Karpas-422 (cell line): ENCODE measurements at regions not wholly inside any gene's neighbourhood (a gene's known extent, or its start where the extent isn't known, plus 50 kb on each side); places are given as distances from the start of the nearest gene placed in this dataset.

Experiments
- DNase-seq: peaks from one replicate; pipeline ENCODE4 v3.0.0-alpha.2; 2015
- H2AFZ ChIP-seq: fragments of 200-600 bp; sonication (generic); 2 replicates; pipeline ENCODE4 v1.6.1; 2014; ENCODE audit warnings: antibody characterized with exemption, low read length, mixed read lengths
- H3K27ac ChIP-seq: fragments of 200-600 bp; sonication (generic); 2 replicates; pipeline ENCODE4 v1.5.1; 2014; ENCODE audit warnings: mild to moderate bottlenecking, low read length, moderate library complexity
- H3K27me3 ChIP-seq: fragments of 200-600 bp; sonication (generic); 2 replicates; pipeline ENCODE4 v1.6.1; 2014; ENCODE audit warnings: low read length, mixed read lengths
- H3K36me3 ChIP-seq: fragments of 200-600 bp; sonication (generic); 2 replicates; pipeline ENCODE4 v1.6.1; 2014; ENCODE audit warnings: low read length, mixed read lengths; ENCODE audit not compliant: insufficient read depth
- H3K4me1 ChIP-seq: fragments of 200-600 bp; sonication (generic); 2 replicates; pipeline ENCODE4 v1.6.1; 2014; ENCODE audit warnings: mild to moderate bottlenecking, low read length, mixed read lengths
- H3K4me2 ChIP-seq: fragments of 200-600 bp; sonication (generic); 2 replicates; pipeline ENCODE4 v1.6.1; 2014; ENCODE audit warnings: low read length, low read depth, mild to moderate bottlenecking; ENCODE audit not compliant: poor library complexity, severe bottlenecking
- H3K4me3 ChIP-seq: fragments of 200-600 bp; sonication (generic); 2 replicates; pipeline ENCODE4 v1.5.1; 2014; ENCODE audit warnings: mild to moderate bottlenecking, antibody characterized with exemption, low read length, mixed read lengths
- H3K79me2 ChIP-seq: fragments of 200-600 bp; sonication (generic); 2 replicates; pipeline ENCODE4 v1.6.1; 2014; ENCODE audit warnings: mild to moderate bottlenecking, low read length, mixed read lengths
- H3K9ac ChIP-seq: fragments of 200-600 bp; sonication (generic); 2 replicates; pipeline ENCODE4 v1.6.0; 2014; ENCODE audit warnings: low read length
- H3K9me2 ChIP-seq: fragments of 200-600 bp; sonication (generic), shearing (Covaris generic); replicated peaks from 2 replicates; pipeline ENCODE4 v1.6.0; 2014; ENCODE audit warnings: mild to moderate bottlenecking, low read length, moderate library complexity; ENCODE audit not compliant: insufficient read depth
- H3K9me3 ChIP-seq: fragments of 300-700, 200-600 bp; sonication (generic); 2 replicates; pipeline ENCODE4 v1.6.1; 2014; ENCODE audit warnings: low read length, mixed read lengths
- H4K20me1 ChIP-seq: fragments of 200-600 bp; sonication (generic); 2 replicates; pipeline ENCODE4 v1.6.1; 2014; ENCODE audit warnings: mild to moderate bottlenecking, antibody characterized with exemption, low read length, low read depth; ENCODE audit not compliant: insufficient read depth

GRCh38 chrX:36436361-36436760 is 516.8 kb downstream of the CFAP47 start:
- no peak overlapping the region for H3K4me3 ChIP-seq
- no peaks in the 10 kb centered on the region for H3K4me1 ChIP-seq
- no peaks in the 10 kb centered on the region for H4K20me1 ChIP-seq
- no peak overlapping the region for H3K9ac ChIP-seq
- DNase-seq = no peak
- H3K4me2 ChIP-seq = no peak overlapping the region
- no peaks in the 10 kb centered on the region; the same call in 1 of the 2 replicates for H3K9me3 ChIP-seq
- H3K79me2 ChIP-seq = no peaks in the 10 kb centered on the region
- no peaks in the 10 kb centered on the region for H3K36me3 ChIP-seq
- H3K9me2 ChIP-seq = no peaks in the 10 kb centered on the region
- no peaks in the 10 kb centered on the region for H3K27me3 ChIP-seq
- no peak overlapping the region for H2AFZ ChIP-seq
- no peak overlapping the region for H3K27ac ChIP-seq

GRCh38 chrX:36443007-36443406 is 523.5 kb downstream of the CFAP47 start:
- no peaks in the 10 kb centered on the region for H3K9me2 ChIP-seq

GRCh38 chrX:36445566-36445965 is 526.0 kb downstream of the CFAP47 start:
- Histone ChIP-seq H4K20me1 (no peaks in the 10 kb centered on the region), H3K27me3 (no peaks in the 10 kb centered on the region)

More at GRCh38 chrX:36443007-36443406, 523.5 kb downstream of the CFAP47 start:
- DNase-seq = no peak
- H3K4me1 ChIP-seq = no peaks in the 10 kb centered on the region
- no peak overlapping the region for H3K27ac ChIP-seq
- no peaks in the 10 kb centered on the region for H3K79me2 ChIP-seq
- H3K9ac ChIP-seq = no peak overlapping the region
- H4K20me1 ChIP-seq = no peaks in the 10 kb centered on the region
- H3K27me3 ChIP-seq = no peaks in the 10 kb centered on the region
- no peak overlapping the region for H3K4me3 ChIP-seq
- H3K9me3 ChIP-seq = no peaks in the 10 kb centered on the region; the same call in 1 of the 2 replicates
- no peak overlapping the region for H2AFZ ChIP-seq
- no peak overlapping the region for H3K4me2 ChIP-seq
- no peaks in the 10 kb centered on the region for H3K36me3 ChIP-seq

GRCh38 chrX:36462142-36462541 is 542.6 kb downstream of the CFAP47 start:
- Histone ChIP-seq H2AFZ (no peak overlapping the region), H3K9me2 (no peaks in the 10 kb centered on the region), H3K27me3 (no peaks in the 10 kb centered on the region), H3K9me3 (peaks cover 5% of the 10 kb centered on the region; the same call in 1 of the 2 replicates), H3K9ac (no peak overlapping the region), H3K79me2 (no peaks in the 10 kb centered on the region), H3K27ac (no peak overlapping the region), H3K36me3 (no peaks in the 10 kb centered on the region), H3K4me1 (no peaks in the 10 kb centered on the region), H4K20me1 (no peaks in the 10 kb centered on the region), H3K4me2 (no peak overlapping the region), H3K4me3 (no peak overlapping the region)
- DNase-seq = no peak

More at GRCh38 chrX:36445566-36445965, 526.0 kb downstream of the CFAP47 start:
- no peaks in the 10 kb centered on the region for H3K79me2 ChIP-seq
- H3K27ac ChIP-seq = no peak overlapping the region
- no peaks in the 10 kb centered on the region for H3K4me1 ChIP-seq
- no peak overlapping the region for H3K4me2 ChIP-seq
- no peak overlapping the region for H3K9ac ChIP-seq
- no peaks in the 10 kb centered on the region for H3K36me3 ChIP-seq
- DNase-seq = no peak
- H3K4me3 ChIP-seq = no peak overlapping the region
- no peaks in the 10 kb centered on the region for H3K9me2 ChIP-seq
- H3K9me3 ChIP-seq = peaks cover 4% of the 10 kb centered on the region; the same call in 1 of the 2 replicates
- H2AFZ ChIP-seq = no peak overlapping the region

- no peaks in the 10 kb centered on the region for H3K27me3 ChIP-seq
- H3K4me1 ChIP-seq = no peaks in the 10 kb centered on the region
- DNase-seq = no peak
Measured at GRCh38 chrX:36480441-36480990, 527.6 kb upstream of the FAM47C start.

GRCh38 chrX:36501169-36501702 is 506.9 kb upstream of the FAM47C start:
- Histone ChIP-seq H3K9me2 (no peaks in the 10 kb centered on the region), H4K20me1 (no peaks in the 10 kb centered on the region), H3K4me2 (no peak overlapping the region), H3K27ac (no peak overlapping the region), H3K9me3 (peaks cover 4% of the 10 kb centered on the region), H3K9ac (no peak overlapping the region), H3K4me3 (no peak overlapping the region), H3K36me3 (no peaks in the 10 kb centered on the region), H3K27me3 (no peaks in the 10 kb centered on the region), H3K4me1 (no peaks in the 10 kb centered on the region), H2AFZ (no peak overlapping the region), H3K79me2 (no peaks in the 10 kb centered on the region)
- DNase-seq = no peak

More at GRCh38 chrX:36480441-36480990, 527.6 kb upstream of the FAM47C start:
- Histone ChIP-seq H3K79me2 (no peaks in the 10 kb centered on the region), H3K9ac (no peak overlapping the region), H3K9me3 (peaks cover 9% of the 10 kb centered on the region), H4K20me1 (no peaks in the 10 kb centered on the region), H3K9me2 (no peaks in the 10 kb centered on the region), H3K4me3 (no peak overlapping the region), H2AFZ (no peak overlapping the region), H3K27ac (no peak overlapping the region), H3K36me3 (no peaks in the 10 kb centered on the region), H3K4me2 (no peak overlapping the region)

GRCh38 chrX:36504625-36505024 is 503.5 kb upstream of the FAM47C start:
- Histone ChIP-seq H3K27ac (no peak overlapping the region), H4K20me1 (no peaks in the 10 kb centered on the region), H3K4me1 (no peaks in the 10 kb centered on the region)

GRCh38 chrX:36508042-36508441 is 500.1 kb upstream of the FAM47C start:
- H2AFZ ChIP-seq = no peak overlapping the region
- H3K9me2 ChIP-seq = no peaks in the 10 kb centered on the region
- no peak overlapping the region for H3K27ac ChIP-seq
- H3K36me3 ChIP-seq = no peaks in the 10 kb centered on the region
- no peak overlapping the region for H3K4me2 ChIP-seq
- H3K4me3 ChIP-seq = no peak overlapping the region
- H3K9me3 ChIP-seq = peaks cover 19% of the 10 kb centered on the region
- H3K27me3 ChIP-seq = no peaks in the 10 kb centered on the region
- H3K9ac ChIP-seq = no peak overlapping the region
- no peaks in the 10 kb centered on the region for H3K4me1 ChIP-seq
- no peak for DNase-seq
- H4K20me1 ChIP-seq = no peaks in the 10 kb centered on the region
- no peaks in the 10 kb centered on the region for H3K79me2 ChIP-seq

More at GRCh38 chrX:36504625-36505024, 503.5 kb upstream of the FAM47C start:
- H3K36me3 ChIP-seq = no peaks in the 10 kb centered on the region
- H3K79me2 ChIP-seq = no peaks in the 10 kb centered on the region
- H2AFZ ChIP-seq = no peak overlapping the region
- no peak overlapping the region for H3K4me2 ChIP-seq
- H3K9me2 ChIP-seq = no peaks in the 10 kb centered on the region
- no peak for DNase-seq
- H3K9me3 ChIP-seq = peaks cover 12% of the 10 kb centered on the region
- H3K27me3 ChIP-seq = no peaks in the 10 kb centered on the region
- no peak overlapping the region for H3K4me3 ChIP-seq
- no peak overlapping the region for H3K9ac ChIP-seq
